DND-41 (cell line): ENCODE measurements at regions not wholly inside any gene's neighbourhood (a gene's known extent, or its start where the extent isn't known, plus 50 kb on each side); places are given as distances from the start of the nearest gene placed in this dataset.

Source experiments
- CTCF ChIP-seq: IDR thresholded peaks from 2 replicates; pipeline ENCODE4 v1.5.1; 2012; ENCODE audit warnings: borderline replicate concordance, low read length, moderate library complexity, mild to moderate bottlenecking; ENCODE audit not compliant: poor library complexity, severe bottlenecking; ENCODE audit errors: extremely low read depth
- EZH2 ChIP-seq: IDR thresholded peaks from 3 replicates; pipeline ENCODE4 v1.6.1; 2012; ENCODE audit warnings: borderline replicate concordance, low read depth, mild to moderate bottlenecking, moderate library complexity, low read length, inconsistent platforms; ENCODE audit not compliant: severe bottlenecking

- TF ChIP-seq CTCF (no peak), EZH2 (no peak)
Measured at GRCh38 chr5:126199467-126199866, 223.7 kb upstream of the GRAMD2B start.
